ENCODE measurements at regions not wholly inside any gene's neighbourhood (a gene's known extent, or its start where the extent isn't known, plus 50 kb on each side); places are given as distances from the start of the nearest gene placed in this dataset.
"Not testable (repeated sequence)": the region's sequence is repeated elsewhere in the genome, so short reads cannot be mapped to it uniquely, and the experiment has no call there.

GRCh38 chr6:85278466-85279035 lies 171.3 kb upstream of the NT5E start:
- no peak overlapping the region for H3K27ac ChIP-seq (ENCODE audit: low read depth, low read length)
- no peaks in the 10 kb centered on the region for H3K36me3 ChIP-seq (ENCODE audit: insufficient read depth, low read length)
- no peaks in the 10 kb centered on the region for H3K4me1 ChIP-seq (ENCODE audit: insufficient read depth, low read length)
- H3K4me2 ChIP-seq (ENCODE audit: low read length), result no peak overlapping the region
- Mint-ChIP-seq H3K27me3 (ENCODE audit: low read depth, unreplicated experiment) (no peaks in the 10 kb centered on the region), H3K27ac (ENCODE audit: unreplicated experiment) (no peak overlapping the region), H3K9me3 (ENCODE audit: unreplicated experiment) (no peaks in the 10 kb centered on the region), H3K36me3 (ENCODE audit: low read depth, unreplicated experiment) (no peaks in the 10 kb centered on the region), H3K4me3 (ENCODE audit: unreplicated experiment) (no peak overlapping the region), H3K4me1 (ENCODE audit: low read depth, unreplicated experiment) (no peaks in the 10 kb centered on the region)
- no peak for DNase-seq (ENCODE audit: low read depth)
- no peaks in the 10 kb centered on the region for H4K20me1 ChIP-seq (ENCODE audit: insufficient read depth, low read length)
- H2AFZ ChIP-seq (ENCODE audit: low read depth, low read length), result no peak overlapping the region
- H3K9me3 ChIP-seq (ENCODE audit: insufficient read depth, low read depth, low read length), result no peaks in the 10 kb centered on the region
- no peak for FAIRE-seq
- H3K4me3 ChIP-seq (ENCODE audit: insufficient read depth, low read depth, low read length), result no peak overlapping the region
- TF ChIP-seq EZH2 (IDR thresholded peaks at IDR 0.05; ENCODE audit: insufficient read depth, low read length) (no peak), CTCF (IDR thresholded peaks at IDR 0.05; ENCODE audit: insufficient read depth, low read depth, low read length) (no peak)
- no peaks in the 10 kb centered on the region for H3K79me2 ChIP-seq (ENCODE audit: insufficient read depth, low read length)
- H3K9ac ChIP-seq (ENCODE audit: low read length), result no peak overlapping the region
- no peaks in the 10 kb centered on the region for H3K27me3 ChIP-seq (ENCODE audit: insufficient read depth, low read length)

- FAIRE-seq; H3K4me3 Mint-ChIP-seq (ENCODE audit: unreplicated experiment); H3K27me3 ChIP-seq (ENCODE audit: insufficient read depth, low read length); H3K27me3 Mint-ChIP-seq (ENCODE audit: low read depth, unreplicated experiment); H3K9me3 Mint-ChIP-seq (ENCODE audit: unreplicated experiment); H3K4me1 ChIP-seq (ENCODE audit: insufficient read depth, low read length); H3K36me3 Mint-ChIP-seq (ENCODE audit: low read depth, unreplicated experiment); H3K4me1 Mint-ChIP-seq (ENCODE audit: low read depth, unreplicated experiment); H3K9me3 ChIP-seq (ENCODE audit: insufficient read depth, low read depth, low read length); H3K9ac ChIP-seq (ENCODE audit: low read length); H2AFZ ChIP-seq (ENCODE audit: low read depth, low read length); H3K36me3 ChIP-seq (ENCODE audit: insufficient read depth, low read length); H3K27ac ChIP-seq (ENCODE audit: low read depth, low read length); H3K4me2 ChIP-seq (ENCODE audit: low read length); H4K20me1 ChIP-seq (ENCODE audit: insufficient read depth, low read length); H3K27ac Mint-ChIP-seq (ENCODE audit: unreplicated experiment); DNase-seq (ENCODE audit: low read depth); H3K79me2 ChIP-seq (ENCODE audit: insufficient read depth, low read length); H3K4me3 ChIP-seq (ENCODE audit: insufficient read depth, low read depth, low read length): not testable (repeated sequence)
Observed at GRCh38 chr6:85276026-85276425, 173.9 kb upstream of the NT5E start.

GRCh38 chr6:85275338-85275985 lies 174.4 kb upstream of the NT5E start:
- H4K20me1 ChIP-seq (ENCODE audit: insufficient read depth, low read length), result no peaks in the 10 kb centered on the region
- TF ChIP-seq CTCF (IDR thresholded peaks at IDR 0.05; ENCODE audit: insufficient read depth, low read depth, low read length), result no peak
- TF ChIP-seq EZH2 (IDR thresholded peaks at IDR 0.05; ENCODE audit: insufficient read depth, low read length), result no peak
- FAIRE-seq, result no peak
- H3K27me3 ChIP-seq (ENCODE audit: insufficient read depth, low read length), result no peaks in the 10 kb centered on the region
- Mint-ChIP-seq H3K4me1 (ENCODE audit: low read depth, unreplicated experiment) (no peaks in the 10 kb centered on the region), H3K27ac (ENCODE audit: unreplicated experiment) (no peak overlapping the region), H3K4me3 (ENCODE audit: unreplicated experiment) (no peak overlapping the region), H3K9me3 (ENCODE audit: unreplicated experiment) (no peaks in the 10 kb centered on the region), H3K27me3 (ENCODE audit: low read depth, unreplicated experiment) (no peaks in the 10 kb centered on the region), H3K36me3 (ENCODE audit: low read depth, unreplicated experiment) (no peaks in the 10 kb centered on the region)
- no peak overlapping the region for H3K4me3 ChIP-seq (ENCODE audit: insufficient read depth, low read depth, low read length)
- DNase-seq (ENCODE audit: low read depth), result no peak
- H3K27ac ChIP-seq (ENCODE audit: low read depth, low read length), result no peak overlapping the region
- H3K4me1 ChIP-seq (ENCODE audit: insufficient read depth, low read length), result no peaks in the 10 kb centered on the region
- H3K9me3 ChIP-seq (ENCODE audit: insufficient read depth, low read depth, low read length), result no peaks in the 10 kb centered on the region
- H3K36me3 ChIP-seq (ENCODE audit: insufficient read depth, low read length), result no peaks in the 10 kb centered on the region
- H3K79me2 ChIP-seq (ENCODE audit: insufficient read depth, low read length), result no peaks in the 10 kb centered on the region
- no peak overlapping the region for H2AFZ ChIP-seq (ENCODE audit: low read depth, low read length)
- no peak overlapping the region for H3K9ac ChIP-seq (ENCODE audit: low read length)
- H3K4me2 ChIP-seq (ENCODE audit: low read length), result no peak overlapping the region
